NOMO-1 treated with dmso at 0.1 percent for 144 hours (cell line): ENCODE measurements at regions not wholly inside any gene's neighbourhood (a gene's known extent, or its start where the extent isn't known, plus 50 kb on each side); places are given as distances from the start of the nearest gene placed in this dataset.
"Not testable (repeated sequence)": the region's sequence is repeated elsewhere in the genome, so short reads cannot be mapped to it uniquely, and the experiment has no call there.

Source experiments
- DNase-seq: peaks from one replicate; lab custom pipeline; 2025; ENCODE audit not compliant: unreplicated experiment; lab: John Stamatoyannopoulos, UW

DNA sequence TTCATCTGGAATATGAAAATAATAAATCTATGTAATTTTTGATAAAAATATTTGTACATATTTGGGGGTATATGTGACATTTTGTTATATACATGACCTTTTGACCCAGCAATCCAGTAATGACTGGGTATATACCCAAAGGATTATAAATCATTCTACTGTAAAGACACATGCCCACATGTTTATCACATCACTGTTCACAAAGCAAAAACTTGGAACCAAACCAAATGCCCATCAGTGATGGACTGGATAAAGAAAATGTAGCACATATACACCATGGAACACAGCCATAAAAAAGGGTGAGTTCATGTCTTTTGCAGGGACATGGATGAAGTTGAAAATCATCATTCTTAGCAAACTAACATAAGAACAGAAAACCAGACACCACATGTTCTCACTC is 472.1 kb upstream of the DDX18 start:
- no peak for DNase-seq

- no peak for DNase-seq
Observed at GRCh38 chr2:117349687-117350086, 464.8 kb upstream of the DDX18 start.

GRCh38 chr2:117351396-117351795 is 463.1 kb upstream of the DDX18 start:
- DNase-seq = no peak

DNA sequence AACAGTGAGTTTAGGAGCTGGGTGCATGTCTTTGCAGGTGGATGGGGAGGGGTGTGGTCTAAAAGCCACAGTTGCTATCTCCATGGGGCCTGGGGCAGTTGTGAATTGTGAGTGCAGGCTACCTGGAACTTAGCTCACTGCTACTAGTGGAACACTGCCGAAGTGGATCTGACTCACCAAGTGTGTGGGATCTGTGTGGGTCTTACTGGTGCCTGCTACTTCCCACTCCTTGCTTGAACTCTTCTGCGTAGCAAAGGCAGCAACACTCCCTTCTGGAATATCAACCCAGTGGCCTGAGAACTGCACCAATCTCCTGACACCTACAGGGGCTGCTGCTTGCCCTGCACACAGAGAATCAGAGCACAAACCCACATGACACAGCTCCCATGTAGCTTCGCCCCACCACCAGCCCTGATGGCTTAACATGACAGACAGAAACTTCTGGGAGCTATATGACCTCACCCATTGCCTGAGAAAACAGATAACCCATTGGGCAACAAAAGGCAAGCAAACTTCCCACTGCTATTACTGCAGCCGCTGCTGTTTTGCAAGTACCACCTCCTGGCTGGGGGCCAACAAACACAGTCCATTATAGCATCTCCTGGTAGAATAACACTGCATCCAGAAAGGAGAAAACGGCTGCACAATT is 455.1 kb upstream of the DDX18 start:
- no peak for DNase-seq

DNA sequence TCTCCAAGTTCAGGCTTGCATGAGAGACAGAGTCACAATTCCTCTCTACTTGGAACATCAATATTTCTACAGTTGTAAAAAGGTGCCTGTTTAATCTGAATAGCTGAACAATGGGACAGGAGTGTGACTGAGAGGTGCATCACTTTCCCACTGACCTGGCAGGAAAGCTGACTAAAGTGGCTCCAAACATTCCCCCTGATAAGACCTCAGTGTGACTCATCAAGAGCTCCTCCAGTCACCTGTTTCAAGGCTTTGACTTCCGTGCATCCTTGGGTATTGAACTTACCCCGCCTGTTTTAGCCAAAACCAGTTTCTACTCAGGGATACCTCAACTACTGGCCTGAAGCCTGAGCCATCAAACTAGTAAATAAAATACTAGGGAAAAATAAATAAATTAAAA is 453.9 kb upstream of the DDX18 start:
- no peak for DNase-seq

DNA sequence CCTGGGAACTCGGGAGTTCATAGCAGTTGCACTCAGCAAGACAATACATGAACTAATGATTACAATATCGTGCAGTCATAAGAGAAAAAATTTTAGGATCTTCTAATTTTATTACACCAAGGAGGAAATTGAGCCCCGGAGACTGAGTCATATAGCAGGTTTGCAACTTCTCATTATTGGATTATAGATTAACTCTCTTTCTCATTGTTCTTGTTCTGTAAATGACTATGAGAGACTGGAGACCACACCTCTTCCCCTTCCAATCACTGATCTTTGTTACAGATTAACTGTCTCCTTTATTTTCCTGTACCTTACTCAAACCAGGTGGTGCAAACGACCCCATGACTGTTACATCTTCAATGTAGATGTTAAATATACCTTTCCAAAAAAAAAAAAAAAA is 435.8 kb upstream of the DDX18 start:
- DNase-seq = no peak

DNA sequence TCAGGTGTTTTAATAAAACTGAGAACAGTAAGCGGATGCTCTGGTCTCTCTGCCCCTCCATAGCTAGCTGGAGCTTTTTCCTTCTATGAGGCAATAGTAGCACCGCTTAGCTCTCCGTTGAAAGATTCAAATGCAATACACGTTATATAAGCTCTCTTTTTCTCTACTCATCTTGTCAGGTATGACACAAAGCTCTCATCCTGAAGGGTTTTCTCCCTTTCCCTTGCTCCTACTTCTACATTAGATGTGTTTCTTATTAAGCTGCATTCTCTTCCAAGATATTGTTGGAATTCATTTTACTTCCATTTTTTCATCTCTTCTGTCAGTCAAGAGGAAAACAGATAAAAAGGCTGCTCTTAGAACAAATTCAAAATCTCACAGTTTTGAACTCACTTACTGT is 434.6 kb upstream of the DDX18 start:
- no peak for DNase-seq

- DNase-seq = not testable (repeated sequence)
Observed at GRCh38 chr2:117383997-117384396, 430.5 kb upstream of the DDX18 start.

DNA sequence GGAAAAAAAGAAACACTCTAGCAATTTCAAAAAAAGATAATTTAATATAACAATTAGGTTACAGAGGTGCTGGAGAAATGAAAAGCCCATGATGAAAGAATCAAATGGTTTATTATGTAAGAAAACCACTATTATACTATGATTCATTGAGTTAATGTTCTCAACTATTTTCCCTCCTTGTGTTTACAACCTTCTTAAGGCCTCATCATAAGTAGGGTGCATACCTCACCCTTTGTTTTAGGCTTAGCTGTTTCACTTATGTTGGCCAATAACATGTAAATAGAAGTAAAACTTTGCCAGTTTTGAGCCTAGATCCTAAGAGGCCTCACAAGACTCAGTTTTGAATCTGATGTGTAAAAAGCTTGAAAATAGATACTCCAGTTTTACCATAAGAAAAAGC is 418.3 kb upstream of the DDX18 start:
- DNase-seq = no peak

DNA sequence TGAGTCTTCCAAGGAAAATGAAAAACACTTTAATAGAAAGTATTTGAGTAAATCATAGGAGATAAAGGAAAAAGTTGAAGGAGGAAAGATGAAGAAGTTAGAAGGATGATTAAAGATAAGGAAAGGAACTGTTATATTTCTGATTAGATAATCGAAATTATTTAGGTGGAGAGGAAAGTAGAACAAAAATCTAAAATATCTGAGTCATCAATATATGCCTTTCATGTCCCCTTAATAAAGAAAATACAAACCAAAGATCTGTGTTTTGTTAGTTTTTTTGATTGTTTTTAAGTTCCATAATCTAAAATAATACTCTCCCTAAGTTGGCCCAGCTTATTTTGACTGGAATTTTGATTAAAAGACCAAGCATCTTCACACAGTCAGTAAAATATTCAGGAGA is 412.9 kb upstream of the DDX18 start:
- DNase-seq = no peak

- no peak for DNase-seq
Observed at GRCh38 chr2:117406443-117406842, 408.0 kb upstream of the DDX18 start.

DNA sequence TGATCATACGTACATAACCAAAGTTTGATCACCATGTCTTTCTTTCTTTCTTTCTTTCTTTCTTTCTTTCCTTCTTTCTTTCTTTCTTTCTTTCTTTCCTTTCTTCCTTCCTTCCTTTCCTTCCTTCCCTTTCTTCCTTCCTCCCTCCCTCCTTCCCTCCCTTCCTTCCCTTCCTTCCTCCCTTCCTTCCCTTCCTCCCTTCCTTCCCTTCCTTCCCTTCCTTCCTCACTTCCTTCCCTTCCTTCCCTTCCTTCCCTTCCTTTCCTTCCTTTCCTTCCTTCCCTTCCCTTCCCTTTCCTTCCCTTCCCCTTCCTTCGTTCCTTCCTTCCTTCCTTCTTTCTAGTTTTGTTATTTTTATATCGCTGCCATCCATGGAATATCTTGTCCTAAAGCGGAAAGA is 406.7 kb upstream of the DDX18 start:
- no peak for DNase-seq

- no peak for DNase-seq
Observed at GRCh38 chr2:117409443-117409842, 405.0 kb upstream of the DDX18 start.

GRCh38 chr2:117411983-117412382 is 402.5 kb upstream of the DDX18 start:
- DNase-seq = no peak

- no peak for DNase-seq
Observed at GRCh38 chr2:117432746-117433145, 381.7 kb upstream of the DDX18 start.

- DNase-seq = no peak
Observed at GRCh38 chr2:117436697-117437096, 377.8 kb upstream of the DDX18 start.

DNA sequence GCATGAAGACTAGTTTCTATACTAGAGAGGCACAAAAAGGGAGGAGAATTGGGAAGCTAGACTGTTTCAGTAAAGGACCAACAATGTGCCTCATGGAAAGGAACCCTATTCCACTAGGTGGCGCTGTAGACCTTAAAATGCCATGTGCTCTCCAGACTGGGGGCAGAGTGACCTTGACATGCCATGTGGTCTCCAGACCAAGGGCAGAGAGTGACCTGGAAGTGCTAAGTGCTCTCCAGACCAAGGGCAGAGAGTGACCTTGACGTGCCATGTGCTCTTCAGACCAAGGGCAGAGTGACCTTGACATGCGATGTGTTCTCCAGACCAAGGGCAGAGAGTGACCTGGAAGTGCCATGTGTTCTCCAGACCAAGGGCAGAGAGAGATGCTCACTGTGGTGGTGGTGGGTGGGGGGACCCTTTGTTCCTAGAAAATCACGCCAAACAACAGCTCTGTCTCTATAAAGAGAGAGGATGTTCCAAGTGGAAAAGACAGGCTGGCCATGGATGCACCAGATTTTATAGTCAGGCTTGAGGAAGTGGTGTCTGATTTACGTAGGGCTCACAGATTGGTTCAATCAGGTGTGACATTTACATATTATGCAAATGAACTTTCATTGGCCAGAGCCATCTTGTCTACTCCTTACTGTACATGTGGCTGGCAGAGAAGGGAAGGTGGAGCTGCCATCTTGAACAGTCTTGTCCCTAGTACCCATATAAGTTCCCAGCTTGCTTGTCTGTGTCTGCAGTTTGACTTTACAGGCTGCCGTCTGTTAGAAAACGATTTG is 344.0 kb upstream of the DDX18 start:
- no peak for DNase-seq

DNA sequence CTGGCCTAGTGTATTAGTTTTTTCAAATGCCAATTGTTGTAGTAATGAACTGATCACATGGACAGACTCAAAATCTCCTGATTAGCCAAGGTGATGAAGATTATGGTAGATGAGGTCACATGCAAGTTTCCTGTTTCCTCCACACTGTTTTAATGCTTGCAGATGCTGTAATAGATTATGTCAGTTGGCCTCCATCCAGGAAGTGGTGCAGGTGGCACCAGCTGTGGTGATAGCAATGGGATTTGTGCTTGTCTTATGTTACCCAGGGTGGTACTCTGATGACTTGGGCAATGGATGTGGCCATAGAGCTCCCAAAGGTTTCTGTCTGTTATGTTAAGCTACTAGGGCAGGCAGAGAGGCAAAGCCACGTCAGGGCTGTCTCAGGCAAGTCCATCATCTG is 332.9 kb upstream of the DDX18 start:
- DNase-seq = no peak

DNA sequence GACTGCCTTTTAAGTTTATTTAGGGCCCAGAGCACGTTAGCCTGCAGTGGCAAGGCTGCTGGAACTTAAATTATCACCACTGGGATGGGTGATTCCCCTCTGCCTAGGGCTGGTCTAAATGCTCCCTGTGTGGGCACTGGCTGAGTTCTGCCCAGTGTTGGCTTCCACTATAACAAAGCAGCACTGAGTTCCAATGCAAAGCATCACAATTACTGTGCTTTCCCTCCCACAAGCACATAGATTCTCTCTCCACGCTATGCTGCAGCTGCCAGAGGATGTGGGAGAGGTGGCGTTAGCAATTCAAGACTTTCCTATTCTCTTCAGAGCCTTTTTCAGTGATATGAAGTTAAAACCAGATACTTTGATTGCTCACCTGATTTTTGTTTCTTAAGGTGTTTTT is 328.9 kb upstream of the DDX18 start:
- DNase-seq = no peak

DNA sequence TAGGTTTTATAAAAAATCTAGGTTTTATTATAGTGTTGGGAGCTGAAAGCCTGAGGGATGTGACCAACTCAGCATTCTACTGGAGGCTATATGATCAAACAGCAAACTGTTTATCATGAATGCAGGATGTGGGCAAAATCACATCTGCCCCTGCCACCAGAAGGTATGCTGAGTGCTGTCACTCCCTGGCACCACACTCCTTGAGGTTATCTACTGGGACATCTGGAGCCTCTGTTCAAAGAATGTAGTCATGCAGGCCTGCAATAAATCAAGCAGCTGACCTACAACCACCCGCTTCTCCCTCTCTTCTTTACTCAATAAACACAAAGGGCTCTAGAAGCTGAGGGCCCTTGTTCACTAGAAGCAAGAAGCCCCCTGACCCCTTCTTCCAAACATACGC is 328.4 kb upstream of the DDX18 start:
- DNase-seq = no peak

DNA sequence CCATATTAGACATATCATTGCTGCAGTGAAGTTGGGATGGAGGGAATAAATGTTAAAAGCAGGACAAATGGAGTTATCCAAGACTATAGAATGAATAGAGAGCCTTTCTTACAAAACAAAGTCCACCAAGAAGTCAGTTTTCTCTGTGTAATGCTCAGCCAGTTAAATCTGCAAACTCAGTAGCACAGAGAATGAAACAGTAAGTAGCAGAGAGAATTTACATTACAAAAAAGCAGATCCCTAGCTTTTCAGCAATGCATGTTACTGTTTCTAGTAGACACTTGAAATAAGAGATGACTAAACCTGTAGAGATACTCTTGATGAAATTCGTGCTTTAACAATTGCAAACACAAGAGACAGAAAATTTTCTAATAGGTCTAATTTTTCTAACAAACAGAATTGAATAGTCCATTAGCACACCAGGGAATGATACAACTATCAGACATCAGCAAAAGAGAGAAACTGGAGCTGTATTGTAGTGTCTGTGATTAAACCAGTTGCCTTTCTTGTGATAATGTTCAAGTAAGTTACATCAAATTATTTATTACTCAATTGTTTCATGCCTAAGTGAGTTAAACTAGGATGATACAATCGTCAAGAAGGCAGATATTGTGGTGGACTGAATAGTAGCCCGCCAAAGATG is 322.2 kb upstream of the DDX18 start:
- no peak for DNase-seq

GRCh38 chr2:117500721-117501120 is 313.8 kb upstream of the DDX18 start:
- no peak for DNase-seq
